ENCODE measurements at regions not wholly inside any gene's neighbourhood (a gene's known extent, or its start where the extent isn't known, plus 50 kb on each side); places are given as distances from the start of the nearest gene placed in this dataset.

GRCh38 chr2:65489269-65489668 lies 56.9 kb upstream of the SPRED2 start:
- no peak overlapping the region for H3K27ac Mint-ChIP-seq (ENCODE audit: unreplicated experiment)

GRCh38 chr2:65488527-65488926 lies 56.1 kb upstream of the SPRED2 start:
- Histone ChIP-seq H3K79me2 (ENCODE audit: insufficient read depth, low read length) (no peaks in the 10 kb centered on the region), H3K4me2 (ENCODE audit: low read length) (no peak overlapping the region), H4K20me1 (ENCODE audit: insufficient read depth, low read length) (no peaks in the 10 kb centered on the region), H3K9ac (ENCODE audit: low read length) (no peak overlapping the region), H3K36me3 (ENCODE audit: insufficient read depth, low read length) (no peaks in the 10 kb centered on the region), H3K27me3 (ENCODE audit: insufficient read depth, low read length) (no peaks in the 10 kb centered on the region), H3K9me3 (ENCODE audit: insufficient read depth, low read depth, low read length) (peaks cover 9% of the 10 kb centered on the region), H3K4me3 (ENCODE audit: insufficient read depth, low read depth, low read length) (no peak overlapping the region), H3K27ac (ENCODE audit: low read depth, low read length) (no peak overlapping the region), H2AFZ (ENCODE audit: low read depth, low read length) (no peak overlapping the region), H3K4me1 (ENCODE audit: insufficient read depth, low read length) (no peaks in the 10 kb centered on the region)
- H3K4me3 Mint-ChIP-seq (ENCODE audit: unreplicated experiment) = no peak overlapping the region
- peaks cover 27% of the 10 kb centered on the region for H3K36me3 Mint-ChIP-seq (ENCODE audit: low read depth, unreplicated experiment)
- H3K9me3 Mint-ChIP-seq (ENCODE audit: unreplicated experiment) = peaks cover 49% of the 10 kb centered on the region
- H3K4me1 Mint-ChIP-seq (ENCODE audit: low read depth, unreplicated experiment) = peaks cover 3% of the 10 kb centered on the region
- no peak overlapping the region for H3K27ac Mint-ChIP-seq (ENCODE audit: unreplicated experiment)
- H3K27me3 Mint-ChIP-seq (ENCODE audit: low read depth, unreplicated experiment) = peaks cover 4% of the 10 kb centered on the region
- no peak for FAIRE-seq
- no peak for DNase-seq (ENCODE audit: low read depth)
- TF ChIP-seq CTCF (IDR thresholded peaks at IDR 0.05; ENCODE audit: insufficient read depth, low read depth, low read length) (no peak), EZH2 (IDR thresholded peaks at IDR 0.05; ENCODE audit: insufficient read depth, low read length) (no peak)

More at GRCh38 chr2:65489269-65489668, 56.9 kb upstream of the SPRED2 start:
- FAIRE-seq (no peak), DNase-seq (ENCODE audit: low read depth) (no peak)
- no peaks in the 10 kb centered on the region for H4K20me1 ChIP-seq (ENCODE audit: insufficient read depth, low read length)
- peaks cover 9% of the 10 kb centered on the region for H3K9me3 ChIP-seq (ENCODE audit: insufficient read depth, low read depth, low read length)
- no peaks in the 10 kb centered on the region for H3K4me1 ChIP-seq (ENCODE audit: insufficient read depth, low read length)
- no peak overlapping the region for H3K9ac ChIP-seq (ENCODE audit: low read length)
- H3K27ac ChIP-seq (ENCODE audit: low read depth, low read length) = no peak overlapping the region
- H3K36me3 ChIP-seq (ENCODE audit: insufficient read depth, low read length) = no peaks in the 10 kb centered on the region
- H3K4me3 ChIP-seq (ENCODE audit: insufficient read depth, low read depth, low read length) = no peak overlapping the region
- TF ChIP-seq EZH2 (IDR thresholded peaks at IDR 0.05; ENCODE audit: insufficient read depth, low read length) = no peak
- no peak for TF ChIP-seq CTCF (IDR thresholded peaks at IDR 0.05; ENCODE audit: insufficient read depth, low read depth, low read length)
- no peak overlapping the region for H2AFZ ChIP-seq (ENCODE audit: low read depth, low read length)
- H3K9me3 Mint-ChIP-seq (ENCODE audit: unreplicated experiment) = peaks cover 44% of the 10 kb centered on the region
- no peak overlapping the region for H3K4me2 ChIP-seq (ENCODE audit: low read length)
- H3K36me3 Mint-ChIP-seq (ENCODE audit: low read depth, unreplicated experiment) = peaks cover 24% of the 10 kb centered on the region
- no peaks in the 10 kb centered on the region for H3K79me2 ChIP-seq (ENCODE audit: insufficient read depth, low read length)
- H3K27me3 Mint-ChIP-seq (ENCODE audit: low read depth, unreplicated experiment) = no peaks in the 10 kb centered on the region
- no peak overlapping the region for H3K4me3 Mint-ChIP-seq (ENCODE audit: unreplicated experiment)
- H3K4me1 Mint-ChIP-seq (ENCODE audit: low read depth, unreplicated experiment) = peaks cover 3% of the 10 kb centered on the region
- H3K27me3 ChIP-seq (ENCODE audit: insufficient read depth, low read length) = no peaks in the 10 kb centered on the region

- Histone ChIP-seq H3K27ac (ENCODE audit: low read depth, low read length) (no peak overlapping the region), H2AFZ (ENCODE audit: low read depth, low read length) (no peak overlapping the region), H3K27me3 (ENCODE audit: insufficient read depth, low read length) (no peaks in the 10 kb centered on the region), H3K4me1 (ENCODE audit: insufficient read depth, low read length) (no peaks in the 10 kb centered on the region), H3K36me3 (ENCODE audit: insufficient read depth, low read length) (no peaks in the 10 kb centered on the region), H4K20me1 (ENCODE audit: insufficient read depth, low read length) (no peaks in the 10 kb centered on the region), H3K9me3 (ENCODE audit: insufficient read depth, low read depth, low read length) (peaks cover 9% of the 10 kb centered on the region), H3K4me2 (ENCODE audit: low read length) (no peak overlapping the region), H3K4me3 (ENCODE audit: insufficient read depth, low read depth, low read length) (no peak overlapping the region), H3K9ac (ENCODE audit: low read length) (no peak overlapping the region), H3K79me2 (ENCODE audit: insufficient read depth, low read length) (no peaks in the 10 kb centered on the region)
- DNase-seq (ENCODE audit: low read depth) (no peak), FAIRE-seq (no peak)
- peaks cover 52% of the 10 kb centered on the region for H3K9me3 Mint-ChIP-seq (ENCODE audit: unreplicated experiment)
- H3K36me3 Mint-ChIP-seq (ENCODE audit: low read depth, unreplicated experiment) = peaks cover 27% of the 10 kb centered on the region
- H3K27ac Mint-ChIP-seq (ENCODE audit: unreplicated experiment) = no peak overlapping the region
- TF ChIP-seq EZH2 (IDR thresholded peaks at IDR 0.05; ENCODE audit: insufficient read depth, low read length) = no peak
- TF ChIP-seq CTCF (IDR thresholded peaks at IDR 0.05; ENCODE audit: insufficient read depth, low read depth, low read length) = no peak
- H3K4me1 Mint-ChIP-seq (ENCODE audit: low read depth, unreplicated experiment) = peaks cover 3% of the 10 kb centered on the region
- H3K27me3 Mint-ChIP-seq (ENCODE audit: low read depth, unreplicated experiment) = peaks cover 4% of the 10 kb centered on the region
- H3K4me3 Mint-ChIP-seq (ENCODE audit: unreplicated experiment) = no peak overlapping the region
Measured at GRCh38 chr2:65487404-65487803, 55.0 kb upstream of the SPRED2 start.
